ENCODE measurements at regions not wholly inside any gene's neighbourhood (a gene's known extent, or its start where the extent isn't known, plus 50 kb on each side); places are given as distances from the start of the nearest gene placed in this dataset.

- POLR2A ChIA-PET: no interaction called here
- TF ChIP-seq CTCF (IDR thresholded peaks at IDR 0.05; ENCODE audit: insufficient read depth, low read depth, low read length): no peak
- DNase-seq (ENCODE audit: low read depth): no peak
- CTCF ChIA-PET: no interaction called here
- no peaks in the 10 kb centered on the region for H3K27me3 ChIP-seq (ENCODE audit: control insufficient read depth, insufficient read depth, low read length)
- H3K36me3 ChIP-seq (ENCODE audit: control insufficient read depth, insufficient read depth, low read length): no peaks in the 10 kb centered on the region
- H3K4me3 ChIP-seq (ENCODE audit: low read depth, low read length): no peak overlapping the region
Measured at GRCh38 chr7:31260851-31261250, 79.7 kb downstream of the NEUROD6 start.

GRCh38 chr7:31258391-31258790 lies 82.1 kb downstream of the NEUROD6 start:
- Histone ChIP-seq H3K4me3 (ENCODE audit: low read depth, low read length) (no peak overlapping the region), H3K27me3 (ENCODE audit: control insufficient read depth, insufficient read depth, low read length) (no peaks in the 10 kb centered on the region), H3K36me3 (ENCODE audit: control insufficient read depth, insufficient read depth, low read length) (no peaks in the 10 kb centered on the region)
- no peak for DNase-seq (ENCODE audit: low read depth)
- POLR2A ChIA-PET: no interaction called here
- TF ChIP-seq CTCF (IDR thresholded peaks at IDR 0.05; ENCODE audit: insufficient read depth, low read depth, low read length): no peak
- CTCF ChIA-PET: no interaction called here

GRCh38 chr7:31256506-31256905 lies 84.0 kb downstream of the NEUROD6 start:
- Histone ChIP-seq H3K27me3 (ENCODE audit: control insufficient read depth, insufficient read depth, low read length) (no peaks in the 10 kb centered on the region; the same call in 1 of the 2 replicates), H3K36me3 (ENCODE audit: control insufficient read depth, insufficient read depth, low read length) (no peaks in the 10 kb centered on the region), H3K4me3 (ENCODE audit: low read depth, low read length) (no peak overlapping the region)
- no peak for TF ChIP-seq CTCF (IDR thresholded peaks at IDR 0.05; ENCODE audit: insufficient read depth, low read depth, low read length)
- POLR2A ChIA-PET: no interaction called here
- CTCF ChIA-PET: no interaction called here
- no peak for DNase-seq (ENCODE audit: low read depth)

GRCh38 chr7:31254926-31255325 lies 85.6 kb downstream of the NEUROD6 start:
- ChIA-PET CTCF (no interaction called here), POLR2A (no interaction called here)
- no peak for DNase-seq (ENCODE audit: low read depth)
- Histone ChIP-seq H3K27me3 (ENCODE audit: control insufficient read depth, insufficient read depth, low read length) (no peaks in the 10 kb centered on the region; the same call in 1 of the 2 replicates), H3K36me3 (ENCODE audit: control insufficient read depth, insufficient read depth, low read length) (no peaks in the 10 kb centered on the region), H3K4me3 (ENCODE audit: low read depth, low read length) (no peak overlapping the region)
- TF ChIP-seq CTCF (IDR thresholded peaks at IDR 0.05; ENCODE audit: insufficient read depth, low read depth, low read length): no peak

- CTCF ChIA-PET: no interaction called here
- Histone ChIP-seq H3K4me3 (ENCODE audit: low read depth, low read length) (no peak overlapping the region), H3K36me3 (ENCODE audit: control insufficient read depth, insufficient read depth, low read length) (no peaks in the 10 kb centered on the region), H3K27me3 (ENCODE audit: control insufficient read depth, insufficient read depth, low read length) (peaks cover 1% of the 10 kb centered on the region; the same call in 1 of the 2 replicates)
- DNase-seq (ENCODE audit: low read depth): no peak
- TF ChIP-seq CTCF (IDR thresholded peaks at IDR 0.05; ENCODE audit: insufficient read depth, low read depth, low read length): no peak
- POLR2A ChIA-PET: no interaction called here
Measured at GRCh38 chr7:31253532-31253931, 87.0 kb downstream of the NEUROD6 start.
